Spleen (tissue), 7 donors: ENCODE measurements at regions not wholly inside any gene's neighbourhood (a gene's known extent, or its start where the extent isn't known, plus 50 kb on each side); places are given as distances from the start of the nearest gene placed in this dataset.

Source experiments
- CTCF ChIP-seq, 11 experiments: fragments of 200-600 bp in 7 of 11; fragments of 450-650 bp in 4 of 11; sonication (generic) in 4 of 11; IDR thresholded peaks in 8 of 11; conservative IDR thresholded peaks in 3 of 11; 1 replicate in 7 of 11; 2 replicates in 4 of 11; pipeline versions ENCODE4 v1.4.0 to v1.8.0; 2016 to 2021; ENCODE audit warnings: antibody characterized with exemption in 11 of 11, inconsistent platforms in 4 of 11, mild to moderate bottlenecking in 1 of 11
- POLR2A ChIP-seq, 3 donors: fragments of 450-650 bp; IDR thresholded peaks; one replicate each; pipeline ENCODE4 v1.5.1; 2017; ENCODE audit warnings: antibody characterized with exemption in 3 of 3, mild to moderate bottlenecking in 1 of 3
- POLR2AphosphoS5 ChIP-seq, 3 donors: sonication (generic); formaldehyde crosslinking; IDR thresholded peaks; one replicate each; pipeline ENCODE4 v1.5.1; 2017; ENCODE audit warnings: antibody characterized with exemption in 3 of 3
- donor health status: DM: no; HTN: no; CAD: no; lungs with moderate emphysema.
- donor health status: DM: no; HTN: no; CAD: no.
- donor health status: DM: no; HTN: no; CAD: no.

GRCh38 chr6:164409309-164410009, 899.9 kb downstream of the C6orf118 start:
- TF ChIP-seq CTCF (IDR thresholded peaks at IDR 0.05 in 8 of 11, conservative IDR thresholded peaks at IDR 0.05 in 3 of 11), result no peak
- TF ChIP-seq POLR2A (IDR thresholded peaks at IDR 0.05), result no peak
- TF ChIP-seq POLR2AphosphoS5 (IDR thresholded peaks at IDR 0.05), result no peak
